Mesothelial cell of epicardium (in vitro differentiated cells): ENCODE measurements at regions not wholly inside any gene's neighbourhood (a gene's known extent, or its start where the extent isn't known, plus 50 kb on each side); places are given as distances from the start of the nearest gene placed in this dataset.

ENCODE experiments used
- DNase-seq, 2 experiments: peaks; one replicate each; pipeline ENCODE4 v3.0.0; 2021; ENCODE audit warnings: low spot score in 2 of 2; ENCODE audit not compliant: unreplicated experiment in 2 of 2
- H3K27ac Mint-ChIP-seq: 2 replicates; pipeline ENCODE4 v1.8.0; 2021; ENCODE audit warnings: mixed read lengths
- H3K27me3 Mint-ChIP-seq: 2 replicates; pipeline ENCODE4 v1.8.0; 2021; ENCODE audit warnings: low read depth, mixed read lengths
- H3K36me3 Mint-ChIP-seq: 2 replicates; pipeline ENCODE4 v1.8.0; 2021; ENCODE audit warnings: mixed read lengths
- H3K4me1 Mint-ChIP-seq: 2 replicates; pipeline ENCODE4 v1.8.0; 2021; ENCODE audit warnings: mixed read lengths
- H3K4me3 Mint-ChIP-seq: 2 replicates; pipeline ENCODE4 v1.8.0; 2021; ENCODE audit warnings: mild to moderate bottlenecking, moderate library complexity, mixed read lengths
- H3K9me3 Mint-ChIP-seq: 2 replicates; pipeline ENCODE4 v1.8.0; 2021; ENCODE audit warnings: mixed read lengths
- CTCF ChIP-seq: fragments of 200-600 bp; sonication (generic); IDR thresholded peaks from one replicate; pipeline ENCODE4 v1.5.0; 2021; ENCODE audit warnings: antibody characterized with exemption; ENCODE audit not compliant: unreplicated experiment

GRCh38 chr3:54064486-54064885 lies 57.9 kb upstream of the CACNA2D3 start:
- Mint-ChIP-seq H3K27ac (no peak overlapping the region), H3K27me3 (peaks cover 2% of the 10 kb centered on the region), H3K4me1 (peaks cover 7% of the 10 kb centered on the region), H3K4me3 (no peak overlapping the region), H3K36me3 (no peaks in the 10 kb centered on the region), H3K9me3 (peaks cover 2% of the 10 kb centered on the region)
- no peak for TF ChIP-seq CTCF
- no peak for DNase-seq

GRCh38 chr3:54062546-54062945 lies 59.8 kb upstream of the CACNA2D3 start:
- DNase-seq: no peak
- Mint-ChIP-seq H3K36me3 (no peaks in the 10 kb centered on the region), H3K4me1 (peaks cover 7% of the 10 kb centered on the region), H3K27ac (no peak overlapping the region), H3K4me3 (no peak overlapping the region), H3K9me3 (no peaks in the 10 kb centered on the region), H3K27me3 (peaks cover 2% of the 10 kb centered on the region)
- no peak for TF ChIP-seq CTCF

GRCh38 chr3:54056521-54056920 lies 65.8 kb upstream of the CACNA2D3 start:
- DNase-seq: no peak
- TF ChIP-seq CTCF: no peak
- no peaks in the 10 kb centered on the region for H3K9me3 Mint-ChIP-seq
- no peaks in the 10 kb centered on the region for H3K4me1 Mint-ChIP-seq
- H3K27ac Mint-ChIP-seq: no peak overlapping the region
- H3K4me3 Mint-ChIP-seq: no peak overlapping the region
- no peaks in the 10 kb centered on the region for H3K36me3 Mint-ChIP-seq
- peaks cover 2% of the 10 kb centered on the region for H3K27me3 Mint-ChIP-seq

GRCh38 chr3:54053882-54054281 lies 68.5 kb upstream of the CACNA2D3 start:
- Mint-ChIP-seq H3K36me3 (no peaks in the 10 kb centered on the region), H3K4me3 (no peak overlapping the region), H3K27ac (no peak overlapping the region), H3K4me1 (no peaks in the 10 kb centered on the region), H3K9me3 (no peaks in the 10 kb centered on the region), H3K27me3 (peaks cover 2% of the 10 kb centered on the region)
- TF ChIP-seq CTCF: no peak
- no peak for DNase-seq

GRCh38 chr3:54053211-54053610 lies 69.1 kb upstream of the CACNA2D3 start:
- H3K9me3 Mint-ChIP-seq: no peaks in the 10 kb centered on the region
- peaks cover 2% of the 10 kb centered on the region for H3K27me3 Mint-ChIP-seq
- H3K36me3 Mint-ChIP-seq: no peaks in the 10 kb centered on the region
- DNase-seq: no peak
- no peak overlapping the region for H3K27ac Mint-ChIP-seq
- H3K4me3 Mint-ChIP-seq: no peak overlapping the region
- H3K4me1 Mint-ChIP-seq: no peaks in the 10 kb centered on the region
- TF ChIP-seq CTCF: no peak

GRCh38 chr3:54047568-54047967 lies 74.8 kb upstream of the CACNA2D3 start:
- no peak for DNase-seq
- Mint-ChIP-seq H3K27ac (no peak overlapping the region), H3K36me3 (no peaks in the 10 kb centered on the region)

More at GRCh38 chr3:54047568-54047967, 74.8 kb upstream of the CACNA2D3 start:
- TF ChIP-seq CTCF: no peak
- H3K27me3 Mint-ChIP-seq: peaks cover 2% of the 10 kb centered on the region
- peaks cover 24% of the 10 kb centered on the region for H3K4me1 Mint-ChIP-seq
- H3K9me3 Mint-ChIP-seq: no peaks in the 10 kb centered on the region
- H3K4me3 Mint-ChIP-seq: no peak overlapping the region
